PC-9 (cell line): ENCODE measurements at regions not wholly inside any gene's neighbourhood (a gene's known extent, or its start where the extent isn't known, plus 50 kb on each side); places are given as distances from the start of the nearest gene placed in this dataset.

Experiments
- BruUV-seq: library from RNA; stranded (reverse); fragments of 400-500 nt; replicated peaks from 2 replicates; lab custom pipeline; 2021; lab: Mats Ljungman, UMichigan
- CTCF ChIA-PET: fragments of 300-600 bp; sonication (Branson Sonifier 250); formaldehyde crosslinking; loops from one replicate; lab custom pipeline; 2022; ENCODE audit warnings: antibody characterized with exemption; lab: Charles Lee
- POLR2A ChIA-PET: fragments of 300-600 bp; sonication (Branson Sonifier 250); formaldehyde crosslinking; loops from one replicate; lab custom pipeline; 2022; ENCODE audit warnings: antibody characterized with exemption; ENCODE audit not compliant: unreplicated experiment; lab: Charles Lee
- DNase-seq, 2 experiments: peaks; one replicate each; pipeline versions ENCODE4 v3.0.0 to v3.0.0-alpha.2; 2015 to 2022; ENCODE audit warnings: mixed read lengths in 1 of 2
- H2AFZ ChIP-seq: fragments of 200-600 bp; sonication (generic); 2 replicates; pipeline ENCODE4 v1.8.1; 2017; ENCODE audit warnings: antibody characterized with exemption
- H3F3A ChIP-seq: fragments of 200-600 bp; sonication (generic); 2 replicates; pipeline ENCODE4 v1.8.1; 2017; ENCODE audit warnings: antibody characterized with exemption, mild to moderate bottlenecking, low read depth; ENCODE audit not compliant: insufficient read depth
- H3K27ac ChIP-seq: fragments of 200-600 bp; sonication (generic); 2 replicates; pipeline ENCODE4 v1.6.1; 2016; ENCODE audit warnings: mixed run types
- H3K27me3 ChIP-seq: fragments of 200-600 bp; sonication (generic); 2 replicates; pipeline ENCODE4 v1.6.1; 2016; ENCODE audit warnings: low read depth, mixed run types; ENCODE audit not compliant: insufficient read depth
- H3K36me3 ChIP-seq: fragments of 200-600 bp; sonication (generic); 2 replicates; pipeline ENCODE4 v1.6.1; 2016; ENCODE audit warnings: low read depth, mixed run types
- H3K4me1 ChIP-seq: fragments of 200-600 bp; sonication (generic); replicated peaks from 2 replicates; pipeline ENCODE4 v1.6.1; 2016; ENCODE audit warnings: mixed run types; ENCODE audit not compliant: insufficient read depth
- H3K4me2 ChIP-seq: fragments of 200-600 bp; sonication (generic); 2 replicates; pipeline ENCODE4 v1.6.1; 2017; ENCODE audit warnings: mixed run types
- H3K4me3 ChIP-seq: fragments of 200-600 bp; sonication (generic); 2 replicates; pipeline ENCODE4 v1.6.1; 2016; ENCODE audit warnings: mixed run types
- H3K79me2 ChIP-seq: fragments of 200-600 bp; sonication (generic); 2 replicates; pipeline ENCODE4 v1.6.1; 2017; ENCODE audit warnings: low read depth, mixed run types
- H3K9me2 ChIP-seq: fragments of 200-600 bp; sonication (generic); 2 replicates; pipeline ENCODE4 v1.8.1; 2017; ENCODE audit warnings: mild to moderate bottlenecking; ENCODE audit not compliant: insufficient read depth
- H3K9me3 ChIP-seq: fragments of 200-600 bp; sonication (generic); 2 replicates; pipeline ENCODE4 v1.8.1; 2016; ENCODE audit warnings: low read depth; ENCODE audit not compliant: insufficient read depth
- H4K20me1 ChIP-seq: fragments of 200-600 bp; sonication (generic); 2 replicates; pipeline ENCODE4 v1.8.1; 2017; ENCODE audit not compliant: insufficient read depth
- EZH2 ChIP-seq: fragments of 200-600 bp; sonication (generic); IDR thresholded peaks from 2 replicates; pipeline ENCODE4 v1.8.0; 2017; ENCODE audit warnings: antibody characterized with exemption, low read depth
- intact Hi-C: fragments of 100-400 bp; cut with micrococcal nuclease; formaldehyde crosslinking; loops from one replicate; pipeline ENCODE4 v1.10.0; 2022; ENCODE audit not compliant: unreplicated experiment
- TF ChIP-seq, protein P1 (sequence below): fragments of 200-600 bp; sonication (generic); conservative IDR thresholded peaks from 2 replicates; pipeline ENCODE4 v1.6.1; 2017; ENCODE audit warnings: mixed run types, antibody characterized with exemption, mild to moderate bottlenecking, moderate library complexity

DNA sequence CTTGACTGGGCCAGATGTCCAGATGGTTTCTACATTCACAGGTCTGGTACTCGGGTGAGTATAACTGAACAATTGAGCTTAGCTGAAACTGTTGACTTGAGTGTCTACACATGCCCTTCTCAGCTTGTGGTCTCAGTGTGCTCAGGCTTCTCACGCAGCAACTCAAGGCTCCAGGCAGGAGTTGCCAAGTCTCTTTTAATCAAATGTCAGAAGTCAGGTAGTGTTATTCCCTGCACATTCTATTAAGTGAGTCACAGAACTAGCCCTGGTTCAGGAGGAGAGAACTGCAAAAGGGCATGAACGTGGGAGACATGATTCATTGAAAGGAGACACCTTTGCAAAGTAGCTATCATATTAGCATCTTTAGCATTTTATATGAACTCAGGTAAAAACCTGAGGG is 199.3 kb upstream of the ACTBL2 start:
- peak; percentile 26 to 68 for DNase-seq
- Histone ChIP-seq H2AFZ (peak overlapping the region; percentile 5; the same call in 1 of the 2 replicates), H3K9me2 (no peaks in the 10 kb centered on the region), H3K79me2 (no peaks in the 10 kb centered on the region), H3K27me3 (no peaks in the 10 kb centered on the region), H3K4me2 (no peak overlapping the region), H4K20me1 (no peaks in the 10 kb centered on the region), H3F3A (no peaks in the 10 kb centered on the region), H3K4me1 (peaks cover 10% of the 10 kb centered on the region), H3K27ac (no peak overlapping the region), H3K4me3 (no peak overlapping the region), H3K9me3 (peaks cover 6% of the 10 kb centered on the region), H3K36me3 (no peaks in the 10 kb centered on the region)
- no peak for TF ChIP-seq EZH2
- TF ChIP-seq, protein P1, sequence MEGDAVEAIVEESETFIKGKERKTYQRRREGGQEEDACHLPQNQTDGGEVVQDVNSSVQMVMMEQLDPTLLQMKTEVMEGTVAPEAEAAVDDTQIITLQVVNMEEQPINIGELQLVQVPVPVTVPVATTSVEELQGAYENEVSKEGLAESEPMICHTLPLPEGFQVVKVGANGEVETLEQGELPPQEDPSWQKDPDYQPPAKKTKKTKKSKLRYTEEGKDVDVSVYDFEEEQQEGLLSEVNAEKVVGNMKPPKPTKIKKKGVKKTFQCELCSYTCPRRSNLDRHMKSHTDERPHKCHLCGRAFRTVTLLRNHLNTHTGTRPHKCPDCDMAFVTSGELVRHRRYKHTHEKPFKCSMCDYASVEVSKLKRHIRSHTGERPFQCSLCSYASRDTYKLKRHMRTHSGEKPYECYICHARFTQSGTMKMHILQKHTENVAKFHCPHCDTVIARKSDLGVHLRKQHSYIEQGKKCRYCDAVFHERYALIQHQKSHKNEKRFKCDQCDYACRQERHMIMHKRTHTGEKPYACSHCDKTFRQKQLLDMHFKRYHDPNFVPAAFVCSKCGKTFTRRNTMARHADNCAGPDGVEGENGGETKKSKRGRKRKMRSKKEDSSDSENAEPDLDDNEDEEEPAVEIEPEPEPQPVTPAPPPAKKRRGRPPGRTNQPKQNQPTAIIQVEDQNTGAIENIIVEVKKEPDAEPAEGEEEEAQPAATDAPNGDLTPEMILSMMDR, result no peak
- intact Hi-C loops, result no loop called here
- ChIA-PET POLR2A (interaction anchor here (0.5 to 0.7 kb wide), 3 partner anchors 154 to 504 kb away, joined by 3 to 11 read pairs (median 6); no protein-coding TSS in a partner anchor), CTCF (interaction anchor here (1.0 kb wide), 1 partner anchor 14 kb away, joined by 3 read pairs; no protein-coding TSS in a partner anchor)
- no TSS peak for BruUV-seq

DNA sequence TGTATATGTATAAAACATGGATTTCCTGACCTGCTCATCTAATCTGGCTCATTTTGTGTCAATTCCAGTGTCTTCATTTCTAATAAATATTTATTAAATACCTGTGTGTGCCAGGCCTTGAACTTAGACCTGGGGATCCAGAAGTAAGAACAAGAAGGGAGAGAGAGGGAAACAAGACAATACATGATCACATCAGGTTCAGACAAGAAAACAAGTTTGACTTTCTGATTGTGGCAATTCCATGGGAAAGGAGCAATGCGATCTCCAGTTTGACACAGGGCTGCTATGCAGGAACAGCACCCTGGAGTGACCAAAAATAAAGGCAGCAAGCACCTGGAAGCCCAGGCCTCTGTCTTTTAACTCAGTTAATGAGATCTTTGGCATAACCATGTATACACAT is 198.1 kb upstream of the ACTBL2 start:
- ChIA-PET CTCF (no interaction called here), POLR2A (no interaction called here)
- TF ChIP-seq, protein P1, result no peak
- TF ChIP-seq EZH2, result no peak
- Histone ChIP-seq H3K36me3 (no peaks in the 10 kb centered on the region), H3K9me3 (peaks cover 10% of the 10 kb centered on the region), H2AFZ (no peak overlapping the region), H3K4me2 (no peak overlapping the region), H3K79me2 (no peaks in the 10 kb centered on the region), H3K9me2 (no peaks in the 10 kb centered on the region), H3F3A (no peaks in the 10 kb centered on the region), H3K27ac (no peak overlapping the region), H3K4me1 (peaks cover 16% of the 10 kb centered on the region), H3K4me3 (no peak overlapping the region), H3K27me3 (no peaks in the 10 kb centered on the region), H4K20me1 (no peaks in the 10 kb centered on the region)
- DNase-seq, result no peak
- intact Hi-C loops, result no loop called here
- BruUV-seq, result no TSS peak

DNA sequence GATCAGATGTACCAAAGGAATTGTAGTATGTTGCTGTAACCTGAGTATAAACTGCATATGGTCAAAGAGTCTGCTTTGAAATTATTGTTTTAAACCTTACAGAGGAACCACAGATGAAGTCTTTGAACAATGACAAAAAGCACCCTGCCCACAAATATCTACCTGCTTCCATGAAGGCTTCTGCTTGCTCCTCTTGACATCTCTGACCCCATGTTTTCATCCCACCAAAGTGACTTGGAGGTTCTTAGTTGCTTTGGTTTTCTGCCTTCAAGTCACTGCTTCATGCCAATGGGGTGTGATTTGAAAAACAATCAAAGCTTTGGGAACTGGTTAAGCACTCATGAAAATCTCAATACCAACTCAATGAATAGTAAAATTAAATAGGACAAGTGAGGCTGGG is 194.6 kb upstream of the ACTBL2 start:
- Histone ChIP-seq H3K27me3 (no peaks in the 10 kb centered on the region), H2AFZ (peak overlapping the region; percentile 35; the same call in 1 of the 2 replicates), H3K4me3 (no peak overlapping the region), H3K9me3 (peaks cover 11% of the 10 kb centered on the region), H4K20me1 (no peaks in the 10 kb centered on the region), H3F3A (no peaks in the 10 kb centered on the region), H3K9me2 (no peaks in the 10 kb centered on the region), H3K4me1 (peaks cover 16% of the 10 kb centered on the region), H3K36me3 (no peaks in the 10 kb centered on the region), H3K27ac (0 out of 2 replicates have a peak overlapping the region, but pooled peaks have one; percentile 31), H3K4me2 (peak overlapping the region; percentile 26; the same call in 1 of the 2 replicates), H3K79me2 (no peaks in the 10 kb centered on the region)
- CTCF ChIA-PET, result no interaction called here
- POLR2A ChIA-PET, result no interaction called here
- no TSS peak for BruUV-seq
- DNase-seq, result no peak
- intact Hi-C loops, result no loop called here
- no peak for TF ChIP-seq EZH2
- TF ChIP-seq, protein P1, result no peak
